ENCODE measurements at regions not wholly inside any gene's neighbourhood (a gene's known extent, or its start where the extent isn't known, plus 50 kb on each side); places are given as distances from the start of the nearest gene placed in this dataset.

DNA sequence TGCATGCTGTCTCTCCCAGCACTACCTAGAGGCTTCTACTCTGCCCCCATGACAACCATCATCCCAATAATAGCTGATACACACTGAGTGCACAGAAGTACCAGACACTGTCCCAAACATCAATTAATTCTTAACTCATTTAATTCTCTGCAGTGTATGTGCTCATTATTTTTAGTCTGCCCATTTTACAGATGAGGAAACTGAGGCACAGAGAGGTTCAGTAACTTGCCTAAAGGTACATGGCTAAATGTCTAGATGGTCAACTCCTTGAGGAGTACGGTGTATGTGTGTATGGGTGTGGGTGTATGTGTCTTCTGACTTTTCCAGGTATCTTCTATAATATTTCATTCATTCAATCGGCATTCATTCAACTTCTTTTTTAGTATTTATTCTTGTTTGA lies 407.9 kb downstream of the SOX9 start:
- in situ Hi-C loops (cut with HindIII; ENCODE audit: low pct_ligation_motif_present, low sequenced_read_pairs) = loop anchor here (25.0 kb wide), 2 partner anchors 391 to 1091 kb away; no protein-coding TSS in a partner anchor
- TF ChIP-seq, protein P1, sequence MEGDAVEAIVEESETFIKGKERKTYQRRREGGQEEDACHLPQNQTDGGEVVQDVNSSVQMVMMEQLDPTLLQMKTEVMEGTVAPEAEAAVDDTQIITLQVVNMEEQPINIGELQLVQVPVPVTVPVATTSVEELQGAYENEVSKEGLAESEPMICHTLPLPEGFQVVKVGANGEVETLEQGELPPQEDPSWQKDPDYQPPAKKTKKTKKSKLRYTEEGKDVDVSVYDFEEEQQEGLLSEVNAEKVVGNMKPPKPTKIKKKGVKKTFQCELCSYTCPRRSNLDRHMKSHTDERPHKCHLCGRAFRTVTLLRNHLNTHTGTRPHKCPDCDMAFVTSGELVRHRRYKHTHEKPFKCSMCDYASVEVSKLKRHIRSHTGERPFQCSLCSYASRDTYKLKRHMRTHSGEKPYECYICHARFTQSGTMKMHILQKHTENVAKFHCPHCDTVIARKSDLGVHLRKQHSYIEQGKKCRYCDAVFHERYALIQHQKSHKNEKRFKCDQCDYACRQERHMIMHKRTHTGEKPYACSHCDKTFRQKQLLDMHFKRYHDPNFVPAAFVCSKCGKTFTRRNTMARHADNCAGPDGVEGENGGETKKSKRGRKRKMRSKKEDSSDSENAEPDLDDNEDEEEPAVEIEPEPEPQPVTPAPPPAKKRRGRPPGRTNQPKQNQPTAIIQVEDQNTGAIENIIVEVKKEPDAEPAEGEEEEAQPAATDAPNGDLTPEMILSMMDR (IDR thresholded peaks at IDR 0.05; ENCODE audit: low read depth, low read length, missing control alignments) = no peak
- H3K27me3 ChIP-seq (replicated peaks) = no peaks in the 10 kb centered on the region
- no peaks in the 10 kb centered on the region for H3K36me3 ChIP-seq (replicated peaks)
- no peak for DNase-seq
- H3K27ac ChIP-seq = no peak overlapping the region
- H3K4me3 ChIP-seq (ENCODE audit: low read depth, low read length) = no peak overlapping the region

DNA sequence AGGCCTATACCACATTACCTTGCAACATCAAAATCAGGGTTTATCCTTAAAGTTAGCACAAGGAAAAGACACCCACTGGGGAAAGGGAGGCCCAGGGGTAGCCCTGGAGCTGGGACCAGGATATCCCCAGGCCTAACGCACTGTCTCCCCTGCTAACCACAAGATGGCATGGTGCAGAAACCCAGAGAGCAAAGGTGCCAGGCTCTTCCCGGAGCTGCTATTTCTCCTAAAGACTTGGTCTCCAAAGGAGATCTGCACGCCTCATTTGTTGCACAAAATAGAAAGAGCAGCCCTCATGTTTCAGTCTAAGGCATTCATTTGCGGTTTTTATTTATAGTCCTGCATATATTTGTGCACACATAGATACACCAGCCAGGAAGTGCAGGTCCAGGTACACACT lies 408.6 kb downstream of the SOX9 start:
- Histone ChIP-seq H3K4me3 (ENCODE audit: low read depth, low read length) (no peak overlapping the region), H3K27me3 (replicated peaks) (no peaks in the 10 kb centered on the region), H3K36me3 (replicated peaks) (no peaks in the 10 kb centered on the region), H3K27ac (no peak overlapping the region)
- DNase-seq = no peak
- in situ Hi-C loops (cut with HindIII; ENCODE audit: low pct_ligation_motif_present, low sequenced_read_pairs) = loop anchor here (25.0 kb wide), 2 partner anchors 392 to 1092 kb away; no protein-coding TSS in a partner anchor
- TF ChIP-seq, protein P1 (IDR thresholded peaks at IDR 0.05; ENCODE audit: low read depth, low read length, missing control alignments) = no peak

- in situ Hi-C loops (cut with HindIII; ENCODE audit: low pct_ligation_motif_present, low sequenced_read_pairs) = loop anchor here (25.0 kb wide), 2 partner anchors 393 to 1093 kb away; no protein-coding TSS in a partner anchor
- H3K4me3 ChIP-seq (ENCODE audit: low read depth, low read length) = no peak overlapping the region
- peaks cover 2% of the 10 kb centered on the region for H3K36me3 ChIP-seq (replicated peaks)
- DNase-seq = no peak
- TF ChIP-seq, protein P1 (IDR thresholded peaks at IDR 0.05; ENCODE audit: low read depth, low read length, missing control alignments) = no peak
- no peaks in the 10 kb centered on the region for H3K27me3 ChIP-seq (replicated peaks)
- no peak overlapping the region for H3K27ac ChIP-seq
These were observed 409.6 kb downstream of the SOX9 start for GRCh38 chr17:72530454-72530853.

- DNase-seq = no peak
- TF ChIP-seq, protein P1 (IDR thresholded peaks at IDR 0.05; ENCODE audit: low read depth, low read length, missing control alignments) = no peak
- Histone ChIP-seq H3K36me3 (replicated peaks) (peaks cover 3% of the 10 kb centered on the region), H3K27me3 (replicated peaks) (no peaks in the 10 kb centered on the region), H3K27ac (no peak overlapping the region), H3K4me3 (ENCODE audit: low read depth, low read length) (no peak overlapping the region)
- in situ Hi-C loops (cut with HindIII; ENCODE audit: low pct_ligation_motif_present, low sequenced_read_pairs) = loop anchor here (25.0 kb wide), 2 partner anchors 394 to 1094 kb away; no protein-coding TSS in a partner anchor
These were observed 410.9 kb downstream of the SOX9 start for GRCh38 chr17:72531729-72532128.

DNA sequence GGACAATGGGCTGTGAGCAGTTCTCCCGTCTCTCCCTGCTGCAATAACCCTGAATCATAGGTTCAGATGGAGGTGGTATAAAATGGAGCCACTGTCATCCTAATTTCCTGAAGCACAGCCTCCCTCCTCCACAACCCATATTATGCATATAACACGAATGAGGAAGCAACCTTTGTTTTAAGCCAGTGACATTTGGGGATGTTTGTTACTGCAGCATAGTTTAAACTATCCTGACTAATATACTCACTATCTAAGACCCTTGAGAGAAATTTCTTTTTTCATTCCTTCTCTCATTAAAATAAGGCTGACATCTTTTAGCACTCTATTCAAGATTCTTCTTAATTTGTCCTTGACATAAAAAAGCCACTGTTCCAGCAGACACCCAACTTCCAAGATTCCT lies 413.4 kb downstream of the SOX9 start:
- Histone ChIP-seq H3K36me3 (replicated peaks) (peaks cover 3% of the 10 kb centered on the region), H3K4me3 (ENCODE audit: low read depth, low read length) (no peak overlapping the region), H3K27ac (no peak overlapping the region), H3K27me3 (replicated peaks) (no peaks in the 10 kb centered on the region)
- in situ Hi-C loops (cut with HindIII; ENCODE audit: low pct_ligation_motif_present, low sequenced_read_pairs) = loop anchor here (25.0 kb wide), 2 partner anchors 397 to 1097 kb away; no protein-coding TSS in a partner anchor
- DNase-seq = no peak
- TF ChIP-seq, protein P1 (IDR thresholded peaks at IDR 0.05; ENCODE audit: low read depth, low read length, missing control alignments) = no peak

GRCh38 chr17:72534776-72535175 lies 414.0 kb downstream of the SOX9 start:
- in situ Hi-C loops (cut with HindIII; ENCODE audit: low pct_ligation_motif_present, low sequenced_read_pairs) = loop anchor here (25.0 kb wide), 2 partner anchors 397 to 1097 kb away; no protein-coding TSS in a partner anchor
- Histone ChIP-seq H3K27me3 (replicated peaks) (no peaks in the 10 kb centered on the region), H3K4me3 (ENCODE audit: low read depth, low read length) (no peak overlapping the region), H3K36me3 (replicated peaks) (peaks cover 3% of the 10 kb centered on the region), H3K27ac (no peak overlapping the region)
- DNase-seq = no peak
- TF ChIP-seq, protein P1 (IDR thresholded peaks at IDR 0.05; ENCODE audit: low read depth, low read length, missing control alignments) = no peak

Data from brain microvascular endothelial cell (primary cell).